ENCODE measurements at regions not wholly inside any gene's neighbourhood (a gene's known extent, or its start where the extent isn't known, plus 50 kb on each side); places are given as distances from the start of the nearest gene placed in this dataset.

GRCh38 chr7:17239683-17240521, 58.5 kb upstream of the AHR start:
- DNase-seq, result no peak

GRCh38 chr7:17242504-17242903, 55.9 kb upstream of the AHR start:
- no peak for DNase-seq

DNA sequence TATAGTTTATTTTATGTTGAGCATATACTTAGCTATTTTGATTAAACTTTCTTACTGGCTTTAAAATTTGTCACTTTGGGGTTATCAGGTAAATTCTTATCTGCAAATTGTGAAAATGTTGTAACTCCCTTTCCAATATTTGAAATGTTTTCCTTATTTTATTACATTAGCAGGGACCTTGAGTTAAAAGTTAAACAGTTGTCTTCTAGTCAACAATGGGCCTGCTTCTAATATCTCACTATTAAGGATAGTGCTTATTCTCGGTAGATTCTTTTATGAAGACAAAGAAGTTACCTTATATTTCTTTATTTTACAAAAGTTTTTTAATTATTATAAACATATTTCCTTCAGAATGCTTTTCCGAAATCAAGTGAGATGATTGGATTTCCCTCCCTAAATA, 53.7 kb upstream of the AHR start:
- DNase-seq, result no peak

DNA sequence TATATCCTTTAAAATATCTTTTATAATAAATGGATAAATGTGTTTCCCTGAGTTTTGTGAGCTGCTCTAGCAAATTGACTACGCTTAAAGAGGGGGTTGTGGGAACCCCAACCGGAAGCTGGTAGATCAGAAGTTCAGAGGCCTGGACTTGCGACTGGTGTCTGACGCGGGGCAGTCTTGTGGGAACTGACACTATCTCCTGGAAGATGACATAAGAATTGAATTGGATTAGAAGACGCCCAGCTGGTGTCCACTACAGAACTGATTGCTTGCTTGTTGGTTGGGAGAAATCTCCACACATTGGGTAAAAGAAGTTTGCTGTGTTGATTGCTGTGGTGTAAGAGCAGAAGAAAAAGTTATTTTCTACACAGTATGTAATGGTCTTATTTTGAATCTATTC, 51.1 kb upstream of the AHR start:
- no peak for DNase-seq

DNA sequence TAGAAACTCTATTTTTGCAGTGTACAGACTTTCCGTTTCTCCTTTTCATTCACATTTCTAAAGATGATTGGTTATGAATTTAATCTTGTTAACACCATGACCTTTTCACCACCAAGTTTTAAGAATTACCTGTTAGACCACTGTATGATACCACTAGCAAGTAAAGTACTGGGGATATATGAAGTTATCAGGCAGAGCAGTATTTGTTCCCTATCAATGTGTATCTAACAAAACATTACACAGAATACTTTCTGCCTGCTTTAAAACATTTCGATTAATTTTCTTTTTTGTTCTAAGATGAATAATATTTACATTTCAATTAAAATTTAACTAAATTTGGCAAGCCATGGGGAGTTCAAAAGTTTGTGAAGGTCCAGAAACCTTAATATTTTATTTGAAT, 49.9 kb upstream of the AHR start:
- DNase-seq, result no peak
